Trophoblast cell (in vitro differentiated cells and primary cell): ENCODE measurements at regions not wholly inside any gene's neighbourhood (a gene's known extent, or its start where the extent isn't known, plus 50 kb on each side); places are given as distances from the start of the nearest gene placed in this dataset.

Experiments
- DNase-seq, 2 donors: peaks; one replicate each; pipeline ENCODE4 v3.0.0-alpha.2; 2016
- H2AFZ ChIP-seq: 2 replicates; pipeline ENCODE4 v1.6.1; 2013; ENCODE audit warnings: low read length, moderate library complexity, mild to moderate bottlenecking; ENCODE audit not compliant: insufficient read depth, poor library complexity
- H2AK5ac ChIP-seq: 2 replicates; pipeline ENCODE4 v1.6.1; 2013; ENCODE audit warnings: mild to moderate bottlenecking, low read length
- H2BK120ac ChIP-seq: 2 replicates; pipeline ENCODE4 v1.6.1; 2013; ENCODE audit warnings: low read length, mild to moderate bottlenecking, moderate library complexity; ENCODE audit not compliant: insufficient read depth, poor library complexity
- H2BK12ac ChIP-seq: 2 replicates; pipeline ENCODE4 v1.6.1; 2013; ENCODE audit warnings: mild to moderate bottlenecking, low read length, moderate library complexity
- H2BK5ac ChIP-seq: 2 replicates; pipeline ENCODE4 v1.6.1; 2013; ENCODE audit warnings: low read length, low read depth, moderate library complexity, mild to moderate bottlenecking; ENCODE audit not compliant: poor library complexity
- H3K14ac ChIP-seq: 2 replicates; pipeline ENCODE4 v1.6.1; 2013; ENCODE audit warnings: mild to moderate bottlenecking, low read length
- H3K18ac ChIP-seq: 2 replicates; pipeline ENCODE4 v1.6.1; 2013; ENCODE audit warnings: mild to moderate bottlenecking, low read length
- H3K23ac ChIP-seq: 2 replicates; pipeline ENCODE4 v1.6.1; 2013; ENCODE audit warnings: low read length
- H3K27ac ChIP-seq: 2 replicates; pipeline ENCODE4 v1.5.1; 2013; ENCODE audit warnings: low read depth, mild to moderate bottlenecking, inconsistent platforms, low read length, moderate library complexity
- H3K27me3 ChIP-seq: 2 replicates; pipeline ENCODE4 v1.6.1; 2013; ENCODE audit warnings: inconsistent platforms, mild to moderate bottlenecking, low read length, moderate library complexity; ENCODE audit not compliant: insufficient read depth
- H3K36me3 ChIP-seq, 2 experiments: 1 replicate in 1 of 2; 2 replicates in 1 of 2; pipeline ENCODE4 v1.6.1; 2013; ENCODE audit warnings: low read length in 2 of 2, mild to moderate bottlenecking in 2 of 2, moderate library complexity in 1 of 2; ENCODE audit not compliant: insufficient read depth in 2 of 2, control insufficient read depth in 1 of 2
- H3K4ac ChIP-seq: 2 replicates; pipeline ENCODE4 v1.6.1; 2013; ENCODE audit warnings: low read depth, mild to moderate bottlenecking, low read length, moderate library complexity
- H3K4me1 ChIP-seq, 2 experiments: 1 replicate in 1 of 2; 2 replicates in 1 of 2; pipeline ENCODE4 v1.6.1; 2013; ENCODE audit warnings: low read length in 2 of 2, mild to moderate bottlenecking in 2 of 2, moderate library complexity in 1 of 2; ENCODE audit not compliant: insufficient read depth in 2 of 2, control insufficient read depth in 1 of 2
- H3K4me2 ChIP-seq: 2 replicates; pipeline ENCODE4 v1.6.1; 2013; ENCODE audit warnings: inconsistent platforms, mild to moderate bottlenecking, low read length, moderate library complexity
- H3K4me3 ChIP-seq: 2 replicates; pipeline ENCODE4 v1.5.1; 2013; ENCODE audit warnings: mild to moderate bottlenecking, low read depth, low read length, inconsistent platforms
- H3K79me1 ChIP-seq: one replicate; pipeline ENCODE4 v1.6.1; 2013; ENCODE audit warnings: low read length
- H3K79me2 ChIP-seq: 2 replicates; pipeline ENCODE4 v1.6.1; 2013; ENCODE audit warnings: low read length, mild to moderate bottlenecking; ENCODE audit not compliant: control insufficient read depth, insufficient read depth, poor library complexity
- H3K9ac ChIP-seq: 2 replicates; pipeline ENCODE4 v1.6.1; 2013; ENCODE audit warnings: mild to moderate bottlenecking, low read length
- H3K9me3 ChIP-seq: 2 replicates; pipeline ENCODE4 v1.6.1; 2013; ENCODE audit warnings: low read depth, mild to moderate bottlenecking, control low read depth, inconsistent platforms, low read length; ENCODE audit not compliant: insufficient read depth
- H4K12ac ChIP-seq: 2 replicates; pipeline ENCODE4 v1.6.1; 2013; ENCODE audit warnings: low read depth, mild to moderate bottlenecking, low read length, moderate library complexity
- H4K8ac ChIP-seq: 2 replicates; pipeline ENCODE4 v1.6.1; 2013; ENCODE audit warnings: low read depth, mild to moderate bottlenecking, low read length, moderate library complexity
- H4K91ac ChIP-seq: one replicate; pipeline ENCODE4 v1.6.1; 2013; ENCODE audit warnings: low read depth, mild to moderate bottlenecking, low read length, moderate library complexity
- WGBS: extraction: QIAGEN DNeasy Blood & Tissue Kit; methylation state at CpG from one replicate; pipeline ENCODE4 v1.1.7; 2013; ENCODE audit warnings: missing lambda C conversion rate; ENCODE audit not compliant: insufficient read length, insufficient coverage; ENCODE audit errors: extremely low coverage; 5-methylcytosine and 5-hydroxymethylcytosine counted together

DNA sequence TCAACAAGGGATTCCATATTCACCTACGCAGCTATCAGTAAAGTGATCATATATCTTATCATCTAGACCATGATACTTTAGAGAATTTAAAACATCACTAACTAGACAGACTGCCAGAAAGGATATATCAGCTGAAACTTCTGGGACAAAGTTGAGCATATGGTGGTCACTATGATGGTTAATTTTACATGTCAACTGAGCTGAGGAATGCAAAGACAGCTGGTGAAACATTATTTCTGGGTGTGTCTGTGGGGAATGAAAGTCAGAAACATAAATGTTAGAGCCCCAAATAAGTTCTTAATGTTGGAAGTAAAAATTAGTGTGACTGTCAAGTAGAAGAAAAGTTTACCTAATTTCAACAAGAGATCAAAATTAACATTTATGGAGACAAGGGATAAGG lies 440.0 kb upstream of the IRAK1BP1 start:
- Histone ChIP-seq H3K36me3 (no peaks in the 10 kb centered on the region), H3K79me1 (no peaks in the 10 kb centered on the region), H4K8ac (no peak overlapping the region), H3K4me2 (no peak overlapping the region), H2AK5ac (no peak overlapping the region), H3K18ac (no peak overlapping the region), H3K9me3 (no peaks in the 10 kb centered on the region), H3K79me2 (no peaks in the 10 kb centered on the region), H3K27me3 (no peaks in the 10 kb centered on the region), H3K23ac (no peak overlapping the region), H2AFZ (no peak overlapping the region), H2BK5ac (no peak overlapping the region), H2BK120ac (no peak overlapping the region), H2BK12ac (no peak overlapping the region), H3K4me3 (no peak overlapping the region), H3K27ac (no peak overlapping the region), H3K14ac (no peak overlapping the region), H4K91ac (no peak overlapping the region), H4K12ac (no peak overlapping the region), H3K4me1 (no peaks in the 10 kb centered on the region), H3K4ac (no peak overlapping the region), H3K9ac (no peak overlapping the region)
- no CpG with 5 or more reads among the region's 1 CpG for WGBS
- peak in 1 of 2 donors; percentile 68 for DNase-seq

DNA sequence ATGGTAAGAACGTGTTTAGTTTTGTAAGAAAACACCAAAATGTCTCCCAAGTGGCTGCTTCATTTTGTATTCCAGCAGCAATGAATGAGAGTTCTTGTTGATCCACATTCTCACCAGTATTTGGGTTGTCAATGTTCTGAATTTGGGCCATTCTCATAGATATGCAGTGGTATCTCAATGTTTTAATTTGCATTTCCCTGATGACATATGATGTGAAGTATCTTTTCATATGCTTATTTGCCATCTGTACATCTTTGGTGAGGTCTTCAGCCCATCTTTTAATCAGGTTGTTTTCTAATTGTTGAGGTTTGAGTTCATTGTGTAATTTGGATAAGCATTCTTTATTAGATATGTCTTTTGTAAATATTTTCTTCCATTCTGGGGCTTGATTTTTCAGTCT lies 436.8 kb upstream of the IRAK1BP1 start:
- Histone ChIP-seq H3K79me2 (no peaks in the 10 kb centered on the region), H2BK5ac (no peak overlapping the region), H3K14ac (no peak overlapping the region), H3K18ac (no peak overlapping the region), H3K4ac (no peak overlapping the region), H2AK5ac (no peak overlapping the region), H3K36me3 (no peaks in the 10 kb centered on the region), H3K4me3 (no peak overlapping the region), H3K9ac (no peak overlapping the region), H3K27ac (no peak overlapping the region), H4K8ac (no peak overlapping the region), H2AFZ (no peak overlapping the region), H4K91ac (no peak overlapping the region), H3K4me2 (no peak overlapping the region), H3K27me3 (no peaks in the 10 kb centered on the region), H3K4me1 (no peaks in the 10 kb centered on the region), H3K79me1 (no peaks in the 10 kb centered on the region), H2BK12ac (no peak overlapping the region), H3K9me3 (no peaks in the 10 kb centered on the region), H3K23ac (no peak overlapping the region), H4K12ac (no peak overlapping the region), H2BK120ac (no peak overlapping the region)
- WGBS: no CpG with 5 or more reads among the region's 1 CpG
- DNase-seq: no peak

DNA sequence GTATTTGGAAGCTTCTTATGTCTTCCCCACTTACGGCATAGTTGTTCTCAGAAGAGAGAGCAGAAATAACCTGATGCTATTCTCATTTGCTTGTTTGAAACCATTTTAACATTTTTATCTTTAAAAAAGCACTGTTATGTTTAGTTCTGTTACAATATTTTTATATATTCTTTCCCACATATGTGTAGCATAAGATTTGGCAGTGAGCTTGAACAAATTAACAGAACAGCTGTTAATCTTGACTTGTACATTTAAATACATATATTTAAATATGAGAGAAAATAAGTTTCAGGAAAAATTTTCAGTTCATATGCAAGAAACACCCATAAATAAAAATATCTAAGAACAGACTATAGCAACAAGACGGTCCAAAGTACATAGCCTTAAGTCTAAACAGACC lies 431.7 kb upstream of the IRAK1BP1 start:
- H3K9me3 ChIP-seq: no peaks in the 10 kb centered on the region
- H4K91ac ChIP-seq: no peak overlapping the region
- no peak overlapping the region for H3K4me3 ChIP-seq
- H3K4me2 ChIP-seq: no peak overlapping the region
- no peak overlapping the region for H3K18ac ChIP-seq
- no peak overlapping the region for H3K14ac ChIP-seq
- no peaks in the 10 kb centered on the region for H3K79me2 ChIP-seq
- no peak for DNase-seq
- no peak overlapping the region for H2BK120ac ChIP-seq
- H2AK5ac ChIP-seq: no peak overlapping the region
- no peaks in the 10 kb centered on the region for H3K36me3 ChIP-seq
- no peaks in the 10 kb centered on the region for H3K79me1 ChIP-seq
- H3K27ac ChIP-seq: no peak overlapping the region
- no peak overlapping the region for H2BK5ac ChIP-seq
- H3K27me3 ChIP-seq: no peaks in the 10 kb centered on the region
- H4K12ac ChIP-seq: no peak overlapping the region
- no peak overlapping the region for H3K9ac ChIP-seq
- no peak overlapping the region for H4K8ac ChIP-seq
- no peaks in the 10 kb centered on the region for H3K4me1 ChIP-seq
- H2AFZ ChIP-seq: no peak overlapping the region
- no CpG with 5 or more reads among the region's 2 CpGs for WGBS
- no peak overlapping the region for H3K23ac ChIP-seq
- no peak overlapping the region for H2BK12ac ChIP-seq
- no peak overlapping the region for H3K4ac ChIP-seq

DNA sequence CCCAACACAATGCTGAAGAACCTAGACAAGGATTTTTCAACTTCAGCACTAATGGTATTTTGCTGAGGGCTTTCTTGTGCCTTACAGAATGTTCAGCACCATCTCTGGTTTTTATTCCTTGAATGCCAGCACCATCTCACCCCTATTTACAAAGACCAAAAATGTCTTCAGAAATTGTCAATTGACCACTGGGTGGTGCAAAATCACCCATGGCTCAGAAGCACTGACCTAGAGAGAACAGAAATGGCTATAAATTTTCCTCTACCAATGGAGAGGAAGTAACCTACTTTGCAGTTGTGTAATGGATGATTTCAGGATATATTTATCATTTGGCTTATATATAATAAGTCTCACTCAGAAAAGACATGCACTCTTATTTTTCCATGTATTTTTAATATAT lies 431.0 kb upstream of the IRAK1BP1 start:
- Histone ChIP-seq H4K8ac (no peak overlapping the region), H3K23ac (no peak overlapping the region), H3K79me1 (no peaks in the 10 kb centered on the region), H2BK5ac (no peak overlapping the region), H3K27ac (no peak overlapping the region), H3K79me2 (no peaks in the 10 kb centered on the region), H2AFZ (no peak overlapping the region), H3K4me3 (no peak overlapping the region), H4K12ac (no peak overlapping the region), H3K36me3 (no peaks in the 10 kb centered on the region), H2BK12ac (no peak overlapping the region), H3K4me1 (no peaks in the 10 kb centered on the region), H4K91ac (no peak overlapping the region), H3K4ac (no peak overlapping the region), H2BK120ac (no peak overlapping the region), H3K14ac (no peak overlapping the region), H3K9ac (no peak overlapping the region), H3K18ac (no peak overlapping the region), H3K9me3 (no peaks in the 10 kb centered on the region), H3K4me2 (no peak overlapping the region), H2AK5ac (no peak overlapping the region), H3K27me3 (no peaks in the 10 kb centered on the region)
- no peak for DNase-seq

DNA sequence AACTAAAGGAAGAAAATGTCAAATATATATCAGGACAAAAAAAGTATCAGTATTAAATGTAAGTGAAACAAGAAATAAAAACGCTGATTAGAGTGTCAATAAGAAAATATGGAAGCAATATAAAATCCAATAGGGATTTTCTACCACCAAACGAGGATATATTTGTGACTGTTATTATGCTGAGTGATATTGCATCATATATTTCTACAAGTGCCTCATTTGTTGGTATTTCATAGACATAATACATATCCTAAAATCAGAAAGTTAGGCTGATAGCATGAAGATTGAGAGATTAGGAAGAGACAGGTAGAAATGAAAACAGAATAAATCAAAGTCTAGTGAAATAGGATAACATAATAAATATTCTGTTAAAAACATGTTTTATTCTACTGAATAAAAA lies 429.2 kb upstream of the IRAK1BP1 start:
- Histone ChIP-seq H3K4me1 (no peaks in the 10 kb centered on the region), H2BK12ac (no peak overlapping the region), H3K9me3 (no peaks in the 10 kb centered on the region), H4K8ac (no peak overlapping the region), H3K23ac (no peak overlapping the region), H4K12ac (no peak overlapping the region), H3K36me3 (no peaks in the 10 kb centered on the region), H3K27ac (no peak overlapping the region), H2BK120ac (no peak overlapping the region), H3K18ac (no peak overlapping the region), H3K79me2 (no peaks in the 10 kb centered on the region), H3K4me3 (no peak overlapping the region), H3K9ac (no peak overlapping the region), H2BK5ac (no peak overlapping the region), H4K91ac (no peak overlapping the region), H3K4me2 (no peak overlapping the region), H3K4ac (no peak overlapping the region), H2AFZ (no peak overlapping the region), H3K27me3 (no peaks in the 10 kb centered on the region), H3K14ac (no peak overlapping the region), H3K79me1 (no peaks in the 10 kb centered on the region), H2AK5ac (no peak overlapping the region)
- DNase-seq: no peak
- no CpG with 5 or more reads among the region's 2 CpGs for WGBS
